AG04449 (cell line): ENCODE measurements at regions not wholly inside any gene's neighbourhood (a gene's known extent, or its start where the extent isn't known, plus 50 kb on each side); places are given as distances from the start of the nearest gene placed in this dataset.

Source experiments
- CTCF ChIA-PET: fragments of 350-600 bp; formaldehyde crosslinking; extraction: SDS; loops from one replicate; lab custom pipeline; 2021; ENCODE audit warnings: antibody characterized with exemption; lab: Yijun Ruan, JAX
- POLR2A ChIA-PET: fragments of 400-600, 350-600 bp; formaldehyde crosslinking; extraction: SDS; loops from one replicate; lab custom pipeline; 2020; ENCODE audit warnings: antibody characterized with exemption, inconsistent platforms; lab: Yijun Ruan, JAX
- DNase-seq: peaks from one replicate; pipeline ENCODE4 v3.0.0-alpha.2; 2010; ENCODE audit warnings: low read depth, low spot score
- H3K4me3 ChIP-seq: 2 replicates; pipeline ENCODE4 v1.5.1; 2011; ENCODE audit warnings: low read depth, mild to moderate bottlenecking, control low read depth, low read length
- CTCF ChIP-seq: IDR thresholded peaks from one replicate; pipeline ENCODE4 v1.5.1; 2011; ENCODE audit warnings: mild to moderate bottlenecking, moderate library complexity, low read length, control low read depth, inconsistent platforms; ENCODE audit not compliant: insufficient read depth; ENCODE audit errors: missing control alignments

GRCh38 chr21:18954441-18954844, 550.9 kb upstream of the TMPRSS15 start:
- H3K4me3 ChIP-seq, result no peak overlapping the region
- no peak for TF ChIP-seq CTCF
- no peak for DNase-seq
- POLR2A ChIA-PET, result no interaction called here
- CTCF ChIA-PET, result no interaction called here

DNA sequence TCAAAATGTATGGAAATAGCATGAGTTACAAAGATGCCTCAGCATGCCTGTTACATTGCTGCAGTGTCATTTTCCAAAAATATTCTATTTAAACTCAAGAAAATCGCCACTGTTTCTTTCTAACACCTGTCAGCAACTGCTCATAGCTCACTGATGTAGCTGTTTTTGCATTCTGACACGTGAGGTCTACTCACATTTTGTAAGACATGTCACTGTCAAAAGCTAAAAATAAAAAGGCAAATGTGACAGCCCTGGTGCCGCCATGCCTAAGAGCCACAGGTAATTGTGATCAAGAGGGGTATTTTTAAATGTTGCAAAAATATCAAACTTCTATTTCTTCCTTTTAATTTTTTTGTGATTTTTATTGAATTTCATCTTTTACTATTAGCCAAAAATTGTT, 556.2 kb upstream of the TMPRSS15 start:
- no peak for DNase-seq
- H3K4me3 ChIP-seq, result no peak overlapping the region
- CTCF ChIA-PET, result no interaction called here
- POLR2A ChIA-PET, result no interaction called here
- no peak for TF ChIP-seq CTCF

DNA sequence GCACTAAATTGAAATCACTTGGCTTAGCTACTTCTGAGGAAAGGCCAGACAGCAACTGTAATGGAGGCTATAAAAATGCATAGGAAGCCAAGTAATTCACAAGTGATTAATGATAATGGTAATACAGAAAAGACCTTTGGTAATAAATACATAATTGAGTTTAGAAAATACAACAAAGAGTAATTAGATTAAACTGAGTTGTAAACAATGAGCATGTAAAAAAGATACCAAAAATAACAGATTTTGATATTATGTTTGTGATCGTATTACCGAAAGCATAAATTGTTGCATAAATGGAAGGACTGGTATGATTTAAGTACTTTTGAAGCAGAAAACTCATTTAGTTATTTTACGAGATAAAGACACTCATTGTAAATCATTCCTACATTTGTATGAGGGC, 556.7 kb upstream of the TMPRSS15 start:
- TF ChIP-seq CTCF, result no peak
- ChIA-PET POLR2A (no interaction called here), CTCF (no interaction called here)
- DNase-seq, result no peak
- no peak overlapping the region for H3K4me3 ChIP-seq

- ChIA-PET CTCF (no interaction called here), POLR2A (no interaction called here)
- no peak for DNase-seq
- no peak for TF ChIP-seq CTCF
- no peak overlapping the region for H3K4me3 ChIP-seq
Observed at GRCh38 chr21:18970416-18970815, 566.8 kb upstream of the TMPRSS15 start.

GRCh38 chr21:18970941-18971340, 567.4 kb upstream of the TMPRSS15 start:
- no peak for TF ChIP-seq CTCF
- no peak overlapping the region for H3K4me3 ChIP-seq
- ChIA-PET POLR2A (no interaction called here), CTCF (no interaction called here)
- DNase-seq, result no peak

- ChIA-PET CTCF (no interaction called here), POLR2A (no interaction called here)
- DNase-seq, result no peak
- H3K4me3 ChIP-seq, result no peak overlapping the region
- no peak for TF ChIP-seq CTCF
Observed at GRCh38 chr21:18985584-18985983, 582.0 kb upstream of the TMPRSS15 start.

DNA sequence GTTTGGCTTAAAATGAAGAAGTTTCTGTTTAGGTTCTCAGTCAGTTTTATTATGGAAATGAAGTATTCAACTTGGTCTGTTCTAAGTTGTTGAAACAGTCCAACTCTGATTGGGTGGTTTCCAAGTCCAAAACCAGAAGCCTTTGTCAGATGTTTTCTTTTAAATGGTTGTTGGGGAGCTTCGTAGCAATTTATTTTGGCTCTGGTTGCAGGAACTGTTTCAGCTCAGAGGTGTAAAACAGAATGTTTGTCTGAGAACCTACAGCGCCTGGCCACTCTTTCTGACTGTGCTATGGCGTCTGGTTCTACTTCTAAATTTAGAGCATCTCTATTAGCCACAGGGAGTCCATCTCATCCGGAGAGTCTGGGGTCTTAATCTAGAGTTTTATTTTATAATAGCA, 582.6 kb upstream of the TMPRSS15 start:
- ChIA-PET POLR2A (no interaction called here), CTCF (no interaction called here)
- TF ChIP-seq CTCF, result no peak
- DNase-seq, result no peak
- H3K4me3 ChIP-seq, result no peak overlapping the region
